NCI-H2081 treated with DMSO at 0.1 percent for 48 hours (cell line): ENCODE measurements at regions not wholly inside any gene's neighbourhood (a gene's known extent, or its start where the extent isn't known, plus 50 kb on each side); places are given as distances from the start of the nearest gene placed in this dataset.

Source experiments
- DNase-seq: peaks from one replicate; lab custom pipeline; 2025; lab: John Stamatoyannopoulos, UW

DNA sequence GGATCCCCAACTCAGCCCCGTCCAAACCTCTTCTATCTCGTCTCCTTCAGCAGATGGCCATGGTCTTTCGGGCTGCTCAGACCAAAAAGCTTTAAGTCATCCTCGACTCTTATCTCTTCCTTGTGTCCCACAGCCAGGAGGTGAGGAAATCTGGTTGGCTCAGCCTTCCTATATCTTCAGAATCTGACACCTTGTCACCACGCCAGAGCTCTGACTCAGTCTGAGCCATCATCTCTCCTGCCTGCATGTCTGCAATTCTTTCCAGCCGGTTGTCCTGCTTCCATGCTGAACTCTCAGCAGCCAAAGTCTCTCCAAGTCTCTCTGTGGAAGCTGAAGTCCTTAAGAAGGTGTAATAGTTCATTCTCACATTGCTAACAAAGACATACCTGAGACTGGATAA lies 419.3 kb upstream of the ADAMTS16 start:
- DNase-seq = no peak

DNA sequence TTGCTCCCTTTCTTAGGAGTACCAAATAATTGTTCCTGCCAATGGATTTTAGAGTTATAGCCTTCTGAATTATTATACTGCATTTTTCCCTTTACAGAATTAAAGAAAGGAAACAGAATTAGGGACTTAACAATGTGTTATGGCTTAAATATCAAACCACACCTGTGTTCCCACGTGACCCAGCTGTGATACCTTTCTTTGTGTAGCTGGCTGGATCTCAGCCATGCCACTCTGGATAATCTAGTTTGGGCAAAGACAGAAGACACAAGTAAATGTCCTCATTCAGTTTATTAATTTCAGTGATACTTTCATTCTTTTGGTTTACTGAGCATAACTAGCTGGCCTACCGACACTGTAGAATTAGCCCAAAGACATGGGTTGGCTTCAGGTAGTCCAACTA lies 417.2 kb upstream of the ADAMTS16 start:
- no peak for DNase-seq

GRCh38 chr5:4725594-4725993 lies 414.5 kb upstream of the ADAMTS16 start:
- DNase-seq = no peak

GRCh38 chr5:4730279-4730678 lies 409.9 kb upstream of the ADAMTS16 start:
- DNase-seq = no peak

- DNase-seq = no peak
These were observed 405.8 kb upstream of the ADAMTS16 start for GRCh38 chr5:4734348-4734747.

GRCh38 chr5:4735261-4735660 lies 404.9 kb upstream of the ADAMTS16 start:
- DNase-seq = no peak

GRCh38 chr5:4737868-4738267 lies 402.3 kb upstream of the ADAMTS16 start:
- no peak for DNase-seq

DNA sequence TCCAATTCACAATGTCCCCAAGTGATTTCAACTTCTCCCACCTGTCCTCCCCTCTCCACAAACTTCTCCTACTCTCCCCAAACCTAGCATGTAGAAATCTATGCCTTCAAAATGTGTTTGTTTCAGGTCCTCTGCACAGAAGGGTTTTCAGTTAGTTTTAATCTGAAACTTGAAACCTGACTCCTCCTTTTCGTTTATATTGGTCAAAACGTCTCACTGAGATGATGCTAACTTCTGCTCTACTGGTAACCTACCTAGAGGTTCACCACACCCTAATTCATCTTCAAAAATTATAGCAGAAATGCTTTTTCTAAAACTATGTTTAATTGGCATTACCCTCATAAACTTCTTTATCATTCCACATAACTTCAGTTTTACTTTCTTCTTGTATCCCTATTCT lies 401.8 kb upstream of the ADAMTS16 start:
- no peak for DNase-seq

- no peak for DNase-seq
These were observed 400.0 kb upstream of the ADAMTS16 start for GRCh38 chr5:4740156-4740555.

- DNase-seq = no peak
These were observed 381.6 kb upstream of the ADAMTS16 start for GRCh38 chr5:4758550-4758949.

- DNase-seq = no peak
These were observed 381.1 kb upstream of the ADAMTS16 start for GRCh38 chr5:4758996-4759395.

- no peak for DNase-seq
These were observed 377.8 kb upstream of the ADAMTS16 start for GRCh38 chr5:4762316-4762715.

- DNase-seq = no peak
These were observed 374.7 kb upstream of the ADAMTS16 start for GRCh38 chr5:4765411-4765810.

DNA sequence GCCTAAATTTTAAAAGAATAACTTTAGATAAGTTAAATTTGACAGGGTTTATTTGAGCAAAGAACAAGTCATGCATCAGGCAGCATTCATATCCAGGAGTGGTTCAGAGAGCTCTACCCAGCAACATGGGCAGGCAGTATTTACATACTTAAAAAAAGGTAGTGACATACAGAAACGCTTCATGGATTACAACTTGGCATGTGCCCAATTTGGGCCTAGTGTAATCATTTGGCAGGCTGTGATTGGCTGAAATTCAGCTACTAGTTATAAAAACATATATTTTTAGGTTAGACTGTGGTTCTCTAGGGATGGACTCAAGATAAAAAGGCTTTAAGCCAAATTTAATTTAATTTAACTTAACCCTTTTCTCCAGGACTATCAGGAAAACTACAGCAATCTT lies 374.0 kb upstream of the ADAMTS16 start:
- no peak for DNase-seq

DNA sequence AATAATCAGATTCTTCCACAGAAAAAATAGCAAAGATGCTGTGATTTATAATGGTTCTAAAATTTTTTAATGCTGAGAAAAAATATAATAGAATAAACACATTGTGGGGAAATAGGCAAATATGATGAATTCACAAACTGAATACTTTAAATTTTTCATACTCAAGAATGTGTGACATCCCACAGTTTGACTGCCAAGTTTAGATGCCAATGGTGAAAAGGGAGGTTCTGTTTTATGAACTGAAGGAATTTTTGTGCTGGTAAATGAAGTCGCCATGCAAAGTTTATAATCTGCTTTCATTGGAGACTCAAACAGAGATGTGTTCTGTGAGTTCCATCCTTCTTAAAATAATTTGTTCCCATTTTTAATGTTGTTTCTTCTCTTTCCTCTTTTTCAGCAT lies 367.5 kb upstream of the ADAMTS16 start:
- no peak for DNase-seq

- no peak for DNase-seq
These were observed 366.3 kb upstream of the ADAMTS16 start for GRCh38 chr5:4773827-4774317.

DNA sequence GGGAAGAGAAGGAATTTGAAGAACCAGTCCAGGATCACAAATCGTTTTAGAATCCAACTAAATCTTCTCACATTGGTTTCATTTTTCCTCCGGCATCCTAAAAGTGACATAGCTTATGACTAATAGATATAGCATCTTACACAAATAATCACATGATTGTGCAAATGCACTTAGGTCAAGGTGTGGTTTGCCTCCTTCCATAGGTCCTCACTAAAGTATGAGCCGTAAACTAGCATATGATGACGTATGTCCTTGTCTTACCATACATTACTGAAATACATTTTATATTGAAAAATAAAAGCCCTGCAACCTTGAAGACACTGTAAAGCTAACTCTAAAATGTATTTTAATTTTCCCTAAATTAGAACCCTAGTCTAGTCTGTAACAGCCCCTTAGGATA lies 362.7 kb upstream of the ADAMTS16 start:
- no peak for DNase-seq

DNA sequence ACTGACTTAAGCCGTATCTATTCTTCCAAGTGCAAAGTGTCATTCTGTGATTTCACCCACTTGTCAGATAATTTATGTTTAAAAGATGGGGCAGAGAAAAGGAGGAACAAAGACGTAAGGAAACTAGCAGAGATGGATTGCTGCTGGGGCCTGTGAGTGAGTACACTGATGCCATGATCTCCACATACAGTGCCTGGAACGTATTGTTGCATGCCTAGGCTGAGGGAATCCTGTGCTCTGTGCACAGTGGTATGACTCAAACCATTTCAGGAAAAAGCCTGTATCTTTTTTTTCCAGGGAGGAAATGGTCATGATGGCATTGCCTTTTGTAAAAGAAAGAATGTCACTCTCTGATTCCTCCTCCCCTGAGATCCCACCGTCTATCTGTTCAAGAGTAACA lies 359.5 kb upstream of the ADAMTS16 start:
- DNase-seq = no peak

- no peak for DNase-seq
These were observed 358.8 kb upstream of the ADAMTS16 start for GRCh38 chr5:4781299-4781698.

- no peak for DNase-seq
These were observed 354.2 kb upstream of the ADAMTS16 start for GRCh38 chr5:4785971-4786370.

DNA sequence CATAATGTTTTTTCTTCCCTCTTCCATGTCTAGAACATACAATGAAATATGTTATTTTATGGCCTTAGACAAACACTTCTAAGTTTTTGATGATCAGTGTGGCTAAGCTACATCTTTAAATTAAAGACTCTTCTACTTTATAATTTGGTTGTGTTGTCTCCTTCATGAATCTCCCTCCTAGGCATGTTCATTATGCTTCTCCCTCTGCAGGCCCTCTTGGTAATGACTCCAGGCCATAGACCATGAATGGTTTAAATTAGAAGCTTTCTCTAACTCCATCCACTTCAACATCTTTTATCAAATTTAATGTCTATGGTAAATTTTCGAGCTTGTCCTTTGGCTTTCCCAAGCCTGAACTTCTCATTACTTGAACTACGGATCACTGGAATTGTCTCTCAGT lies 342.7 kb upstream of the ADAMTS16 start:
- no peak for DNase-seq

DNA sequence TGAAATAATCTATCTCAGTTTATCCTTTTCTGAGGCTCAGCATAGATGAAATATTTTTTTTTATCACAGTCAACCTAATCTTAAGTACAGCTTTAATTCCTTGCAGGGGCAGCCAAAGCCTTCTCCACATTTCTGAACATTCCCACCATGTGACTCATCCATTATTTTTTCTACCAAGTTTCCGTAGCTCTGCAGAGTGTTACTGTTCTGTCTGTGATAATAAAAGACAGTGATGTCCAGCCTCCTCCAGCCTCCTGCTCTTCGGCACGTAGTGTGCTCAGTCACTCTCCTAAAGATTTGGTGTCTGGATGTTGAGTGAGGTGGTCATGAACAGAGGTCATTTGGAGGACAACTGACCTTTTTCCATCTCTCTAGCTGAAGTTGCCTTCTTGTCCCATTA lies 338.1 kb upstream of the ADAMTS16 start:
- no peak for DNase-seq

DNA sequence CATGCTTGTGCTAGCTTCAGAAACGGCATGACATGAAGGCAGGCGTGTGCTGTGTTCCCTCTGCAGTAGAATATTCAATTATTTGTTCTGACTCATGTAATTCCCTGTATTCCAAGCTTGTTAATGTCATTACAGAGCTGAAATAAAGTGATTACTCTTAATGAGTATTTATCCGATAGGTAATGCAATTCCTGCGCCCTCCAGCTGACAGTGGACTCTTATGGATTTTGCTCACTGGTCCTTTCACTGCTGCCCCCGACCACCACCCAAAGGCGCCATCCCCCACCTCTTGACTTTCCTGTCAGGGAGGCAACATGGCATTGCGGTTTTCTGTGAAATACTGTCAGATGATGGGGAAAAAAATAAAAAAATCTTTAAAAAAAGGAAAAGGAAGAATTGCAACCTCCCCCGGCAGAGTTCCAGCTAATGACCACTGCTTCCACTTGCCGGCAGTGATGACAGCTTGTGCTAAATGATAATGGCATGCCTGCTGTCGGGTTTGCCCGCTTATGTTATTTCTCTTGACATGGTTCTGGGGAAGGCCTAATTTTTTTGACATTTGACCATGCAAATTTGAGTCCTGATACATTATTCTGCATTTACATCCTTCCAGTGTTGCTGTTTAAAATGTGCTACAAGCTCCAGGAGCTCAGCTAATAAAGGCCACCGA lies 335.3 kb upstream of the ADAMTS16 start:
- DNase-seq = no peak

- DNase-seq = no peak
These were observed 325.1 kb upstream of the ADAMTS16 start for GRCh38 chr5:4815002-4815401.
